ENCODE measurements at regions not wholly inside any gene's neighbourhood (a gene's known extent, or its start where the extent isn't known, plus 50 kb on each side); places are given as distances from the start of the nearest gene placed in this dataset.

DNA sequence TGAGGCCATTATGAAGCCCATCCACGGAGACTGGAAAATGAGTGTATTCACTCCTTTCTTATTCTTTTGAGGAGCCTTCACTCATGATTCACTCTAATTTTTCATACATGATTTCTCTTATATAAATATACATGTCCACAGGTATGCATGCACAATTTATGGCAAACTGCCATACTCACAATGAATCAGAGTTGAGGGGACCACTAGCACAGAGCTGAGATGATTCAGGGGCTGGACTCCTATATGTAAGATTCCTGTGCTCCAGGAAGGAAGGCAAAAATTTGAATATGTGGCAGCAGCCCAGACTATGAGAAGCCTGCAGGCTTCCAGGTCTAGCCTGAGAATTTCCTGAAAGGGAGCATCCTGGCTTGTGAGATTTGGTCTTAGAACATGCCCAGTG is 484.6 kb downstream of the PRELID2 start:
- no peak overlapping the region for H3K4me3 ChIP-seq (ENCODE audit: low read depth, low read length)
- DNase-seq (ENCODE audit: low read depth), result peak; percentile 45
- TF ChIP-seq, protein P1, sequence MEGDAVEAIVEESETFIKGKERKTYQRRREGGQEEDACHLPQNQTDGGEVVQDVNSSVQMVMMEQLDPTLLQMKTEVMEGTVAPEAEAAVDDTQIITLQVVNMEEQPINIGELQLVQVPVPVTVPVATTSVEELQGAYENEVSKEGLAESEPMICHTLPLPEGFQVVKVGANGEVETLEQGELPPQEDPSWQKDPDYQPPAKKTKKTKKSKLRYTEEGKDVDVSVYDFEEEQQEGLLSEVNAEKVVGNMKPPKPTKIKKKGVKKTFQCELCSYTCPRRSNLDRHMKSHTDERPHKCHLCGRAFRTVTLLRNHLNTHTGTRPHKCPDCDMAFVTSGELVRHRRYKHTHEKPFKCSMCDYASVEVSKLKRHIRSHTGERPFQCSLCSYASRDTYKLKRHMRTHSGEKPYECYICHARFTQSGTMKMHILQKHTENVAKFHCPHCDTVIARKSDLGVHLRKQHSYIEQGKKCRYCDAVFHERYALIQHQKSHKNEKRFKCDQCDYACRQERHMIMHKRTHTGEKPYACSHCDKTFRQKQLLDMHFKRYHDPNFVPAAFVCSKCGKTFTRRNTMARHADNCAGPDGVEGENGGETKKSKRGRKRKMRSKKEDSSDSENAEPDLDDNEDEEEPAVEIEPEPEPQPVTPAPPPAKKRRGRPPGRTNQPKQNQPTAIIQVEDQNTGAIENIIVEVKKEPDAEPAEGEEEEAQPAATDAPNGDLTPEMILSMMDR (IDR thresholded peaks at IDR 0.05; ENCODE audit: insufficient read depth, low read length), result no peak

DNA sequence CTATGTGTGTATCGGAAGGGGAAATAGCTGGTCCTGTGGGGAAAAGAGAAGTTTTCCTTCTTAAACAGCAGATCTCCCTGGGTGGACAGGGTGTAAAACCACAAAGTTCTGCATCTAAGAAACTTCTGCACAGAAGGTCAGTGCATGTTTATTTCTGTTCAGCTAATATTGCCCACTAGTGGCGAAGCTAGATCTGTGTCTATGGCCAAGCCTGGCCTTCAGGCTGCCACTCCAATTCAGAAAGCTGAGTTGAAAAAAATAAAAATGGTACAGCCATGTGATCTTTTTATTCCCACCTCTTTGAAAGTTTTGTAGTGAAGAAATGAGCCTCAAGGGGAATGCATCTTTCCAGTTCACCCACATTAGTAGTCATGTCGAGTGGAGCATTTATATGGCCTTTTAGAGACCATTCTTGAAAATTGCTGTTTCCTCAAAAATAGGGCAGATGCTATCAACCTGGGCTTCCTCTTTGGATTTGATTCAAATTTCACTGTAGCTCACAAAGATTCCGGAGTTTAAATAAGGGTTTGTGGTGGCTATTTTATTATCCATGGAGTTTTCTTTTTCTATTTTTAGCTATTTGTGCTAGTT is 488.0 kb downstream of the PRELID2 start:
- no peak overlapping the region for H3K4me3 ChIP-seq (ENCODE audit: low read depth, low read length)
- TF ChIP-seq, protein P1 (IDR thresholded peaks at IDR 0.05; ENCODE audit: insufficient read depth, low read length), result peak; percentile 81
- DNase-seq (ENCODE audit: low read depth), result peak; percentile 79

DNA sequence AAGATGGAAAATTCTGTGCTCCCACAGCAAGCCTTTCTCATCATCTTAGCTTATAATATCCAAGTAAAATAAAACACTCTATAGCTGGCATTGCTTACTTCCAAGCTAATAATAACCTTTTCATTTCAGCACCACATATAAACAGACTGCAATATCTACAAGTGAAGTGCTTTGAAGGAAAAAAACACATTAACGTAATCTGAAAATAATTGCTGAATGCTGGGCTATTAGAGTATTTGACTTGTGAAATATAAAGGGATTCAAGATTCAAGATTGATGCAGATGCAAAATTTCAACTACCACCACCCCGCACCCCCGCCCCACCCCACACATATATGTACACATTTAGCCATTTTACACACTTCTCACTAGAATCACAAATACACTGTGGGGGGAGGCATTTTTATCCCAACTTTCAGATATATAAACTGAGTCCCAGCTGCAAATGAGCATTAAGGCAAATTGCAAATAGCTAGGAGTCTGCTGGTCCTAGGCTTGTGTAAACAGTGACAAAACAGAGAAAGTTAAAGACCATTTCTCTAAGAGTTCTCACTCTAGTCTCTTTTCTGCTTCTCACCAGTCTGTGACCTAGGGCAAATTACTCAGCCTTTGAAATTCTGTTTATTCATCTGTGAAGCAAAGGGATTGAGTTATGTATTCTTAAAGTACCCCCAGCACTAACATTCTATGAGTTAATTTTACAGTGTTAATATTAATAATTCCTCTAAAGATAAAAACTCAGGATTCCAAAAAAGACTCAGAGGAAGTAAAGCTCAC is 489.4 kb downstream of the PRELID2 start:
- DNase-seq (ENCODE audit: low read depth), result no peak
- TF ChIP-seq, protein P1 (IDR thresholded peaks at IDR 0.05; ENCODE audit: insufficient read depth, low read length), result no peak
- H3K4me3 ChIP-seq (ENCODE audit: low read depth, low read length), result no peak overlapping the region

DNA sequence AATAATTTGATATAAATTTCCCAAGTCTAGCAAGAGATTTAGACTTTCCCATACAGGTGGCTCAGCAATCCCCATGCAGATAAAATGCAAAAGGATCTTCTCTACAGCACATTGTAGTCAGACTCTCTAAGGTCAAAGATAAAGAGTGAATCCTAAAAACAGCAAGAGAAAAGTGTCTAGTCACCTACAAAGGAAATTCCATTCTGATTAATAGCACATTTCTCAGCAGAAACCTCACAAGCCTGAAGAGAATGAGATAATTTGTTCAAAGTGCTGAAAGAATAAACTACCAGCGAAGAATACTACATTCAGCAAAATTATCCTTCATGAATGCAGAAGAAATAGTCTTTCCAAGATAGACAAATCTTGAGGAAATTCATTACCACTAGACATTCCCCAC is 493.3 kb downstream of the PRELID2 start:
- H3K4me3 ChIP-seq (ENCODE audit: low read depth, low read length), result no peak overlapping the region
- TF ChIP-seq, protein P1 (IDR thresholded peaks at IDR 0.05; ENCODE audit: insufficient read depth, low read length), result no peak
- DNase-seq (ENCODE audit: low read depth), result no peak

DNA sequence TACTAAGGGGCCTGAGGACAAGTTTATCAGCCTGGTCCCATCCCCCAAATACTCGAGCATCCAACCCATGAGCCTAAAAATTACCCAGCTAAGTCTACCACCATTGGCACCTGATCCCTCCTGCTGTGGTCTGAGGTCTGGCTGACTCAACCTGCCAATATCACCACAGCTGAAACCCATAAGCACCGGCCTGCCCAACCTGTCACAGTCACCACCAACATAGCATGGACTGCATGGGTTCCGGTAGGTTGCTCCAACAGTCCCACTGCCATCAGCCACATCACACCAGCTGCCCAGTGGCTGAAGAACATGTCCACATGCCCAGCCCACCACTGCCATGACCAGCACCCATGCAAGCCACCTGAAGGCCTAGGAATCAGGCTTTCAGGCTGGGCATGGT is 495.0 kb downstream of the PRELID2 start:
- no peak overlapping the region for H3K4me3 ChIP-seq (ENCODE audit: low read depth, low read length)
- DNase-seq (ENCODE audit: low read depth), result no peak
- TF ChIP-seq, protein P1 (IDR thresholded peaks at IDR 0.05; ENCODE audit: insufficient read depth, low read length), result no peak

DNA sequence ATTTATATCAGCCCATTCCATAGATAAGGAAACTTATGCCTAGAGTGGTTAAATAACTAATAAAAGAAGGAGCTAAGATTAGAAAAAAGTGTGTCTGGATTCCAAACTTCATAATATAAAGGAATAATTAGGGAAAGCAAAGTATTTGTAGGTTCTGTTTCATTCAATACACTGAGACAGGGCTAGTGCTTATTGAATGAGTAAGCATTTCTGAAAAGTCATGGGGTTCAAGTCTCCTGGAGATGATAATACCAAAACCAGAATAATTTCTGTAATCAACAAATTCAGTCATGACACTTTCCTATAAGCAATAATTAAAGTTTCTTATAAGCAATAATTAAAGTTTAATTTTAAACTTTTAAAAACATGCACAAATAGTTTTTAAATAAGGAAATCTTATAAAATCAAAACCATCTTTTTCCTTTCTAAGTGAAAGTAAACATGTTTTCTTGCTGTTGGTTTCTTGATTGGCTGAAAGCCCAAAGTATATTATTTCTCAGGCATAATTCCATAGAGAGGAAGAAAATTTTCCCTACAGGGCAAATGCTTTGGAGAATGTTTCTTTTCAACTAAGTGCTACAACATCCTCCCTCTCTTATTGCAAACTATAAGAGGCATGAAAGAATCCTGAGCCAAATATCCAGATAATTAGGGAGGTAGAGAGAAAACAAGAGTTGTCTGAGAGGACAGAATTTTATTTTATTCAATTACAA is 510.2 kb downstream of the PRELID2 start:
- DNase-seq (ENCODE audit: low read depth), result peak; percentile 39
- TF ChIP-seq, protein P1 (IDR thresholded peaks at IDR 0.05; ENCODE audit: insufficient read depth, low read length), result no peak
- H3K4me3 ChIP-seq (ENCODE audit: low read depth, low read length), result no peak overlapping the region
